GM19463 (cell line): ENCODE measurements at regions not wholly inside any gene's neighbourhood (a gene's known extent, or its start where the extent isn't known, plus 50 kb on each side); places are given as distances from the start of the nearest gene placed in this dataset.

Source experiments
- ATAC-seq: cut with Tn5 transposase; IDR thresholded peaks from one replicate; pipeline ENCODE4 v1.9.1; 2021; ENCODE audit warnings: mild to moderate bottlenecking, moderate library complexity; ENCODE audit not compliant: unreplicated experiment

DNA sequence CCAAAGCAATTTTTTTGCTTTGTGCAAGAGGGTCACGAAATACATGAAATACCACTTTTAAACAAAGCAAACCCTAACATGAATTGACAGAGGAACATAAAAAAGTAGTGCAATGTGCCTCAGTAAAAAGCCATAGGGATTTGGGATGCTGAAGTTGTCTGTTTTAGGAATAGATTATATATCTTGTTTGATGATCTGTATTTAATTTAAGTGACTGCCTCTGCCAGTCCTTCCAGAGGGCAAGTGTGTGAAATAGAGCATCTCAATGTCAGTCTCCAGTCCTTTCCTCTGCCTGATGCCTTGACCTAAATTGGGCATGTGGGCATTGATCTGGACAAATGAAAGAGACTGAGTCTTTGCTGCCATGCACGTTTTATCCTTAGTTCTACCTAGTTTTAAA is 222.8 kb downstream of the PTPRC start:
- ATAC-seq: no peak

DNA sequence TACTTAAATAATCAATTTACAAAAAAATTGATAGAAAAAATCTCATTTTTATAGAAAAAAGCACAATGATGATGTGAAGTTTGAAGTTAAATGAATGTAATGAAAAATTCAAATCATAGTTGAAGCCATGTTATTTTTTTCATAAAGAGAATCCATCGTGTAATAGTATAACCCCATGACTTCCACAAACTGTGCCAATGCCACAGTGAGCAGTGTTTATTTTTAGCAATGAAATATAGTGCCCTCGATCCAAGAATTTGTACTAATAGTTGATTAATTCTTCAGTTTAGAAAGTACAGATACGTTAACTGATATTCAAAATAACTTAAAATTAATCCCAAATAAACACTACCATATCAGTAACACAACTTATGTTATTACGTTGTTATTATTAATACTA is 225.9 kb downstream of the PTPRC start:
- ATAC-seq: no peak

DNA sequence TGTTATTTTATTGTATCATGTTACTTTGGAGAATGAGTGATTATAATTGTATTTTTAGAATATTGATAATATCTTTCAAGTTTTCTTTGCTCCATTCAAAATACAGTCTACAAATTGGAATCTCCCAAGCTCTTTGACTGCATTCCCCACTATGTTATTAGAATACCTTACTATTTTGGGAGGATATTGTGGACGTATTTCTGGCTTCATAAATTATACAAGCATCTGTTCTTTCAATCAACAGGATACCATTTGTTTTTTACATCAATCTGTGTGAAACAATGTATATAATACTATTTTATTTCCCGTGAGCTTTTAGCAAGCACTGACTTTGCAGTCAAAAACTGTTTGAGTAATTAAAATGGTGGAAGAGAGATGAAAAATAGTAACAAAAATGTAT is 226.5 kb downstream of the PTPRC start:
- no peak for ATAC-seq

DNA sequence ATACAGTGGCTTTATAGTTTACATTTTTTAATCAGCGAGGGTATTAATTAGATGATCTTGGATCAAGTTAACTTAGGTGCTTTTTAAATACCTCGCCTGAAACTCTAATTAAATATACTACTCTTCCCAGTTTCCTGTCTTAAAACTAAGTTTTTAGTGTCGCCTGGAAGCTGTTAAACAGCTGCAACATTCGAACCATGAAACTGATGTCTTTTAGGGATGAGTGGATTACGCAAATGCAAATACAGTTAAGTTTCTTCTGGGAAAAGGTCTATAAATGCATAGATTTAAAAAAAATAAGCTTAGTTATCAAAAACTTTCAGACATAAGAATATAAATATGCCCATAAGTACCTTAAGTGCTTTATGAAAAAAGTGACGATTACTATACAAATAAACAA is 228.3 kb downstream of the PTPRC start:
- no peak for ATAC-seq

DNA sequence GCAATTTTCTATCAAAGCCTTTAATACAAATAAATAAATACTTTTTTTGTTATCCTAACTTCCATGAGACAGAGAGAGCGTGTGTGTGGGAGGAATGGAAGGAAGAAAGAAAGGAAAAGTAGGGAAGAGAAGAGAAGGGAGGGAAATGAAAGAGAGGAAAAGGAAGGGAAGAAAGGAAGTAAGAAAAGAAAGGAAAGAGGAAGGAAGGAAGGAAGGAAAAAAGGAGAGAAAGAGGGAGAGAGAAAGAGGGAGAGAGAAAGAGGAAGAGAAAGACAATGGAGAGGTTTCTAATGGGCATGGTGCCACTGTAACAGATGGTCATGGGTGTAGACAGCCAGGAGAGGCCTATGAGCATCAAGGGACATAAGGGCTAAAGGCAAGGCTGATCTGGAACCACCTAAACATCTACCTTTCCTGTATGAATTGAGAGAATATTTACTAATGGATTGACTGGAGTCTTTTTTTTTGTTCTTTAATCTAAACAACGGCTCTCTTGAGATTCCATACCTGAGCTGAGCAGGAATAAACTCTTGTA is 234.9 kb downstream of the PTPRC start:
- no peak for ATAC-seq

- no peak for ATAC-seq
Observed at GRCh38 chr1:198876371-198876871, 237.6 kb downstream of the PTPRC start.

- ATAC-seq: no peak
Observed at GRCh38 chr1:198878566-198878965, 239.7 kb downstream of the PTPRC start.

GRCh38 chr1:198879711-198880306 is 241.0 kb downstream of the PTPRC start:
- ATAC-seq: no peak

- no peak for ATAC-seq
Observed at GRCh38 chr1:198880397-198880796, 241.6 kb downstream of the PTPRC start.

GRCh38 chr1:198880818-198881597 is 242.2 kb downstream of the PTPRC start:
- no peak for ATAC-seq

GRCh38 chr1:198883184-198883583 is 244.3 kb downstream of the PTPRC start:
- no peak for ATAC-seq

DNA sequence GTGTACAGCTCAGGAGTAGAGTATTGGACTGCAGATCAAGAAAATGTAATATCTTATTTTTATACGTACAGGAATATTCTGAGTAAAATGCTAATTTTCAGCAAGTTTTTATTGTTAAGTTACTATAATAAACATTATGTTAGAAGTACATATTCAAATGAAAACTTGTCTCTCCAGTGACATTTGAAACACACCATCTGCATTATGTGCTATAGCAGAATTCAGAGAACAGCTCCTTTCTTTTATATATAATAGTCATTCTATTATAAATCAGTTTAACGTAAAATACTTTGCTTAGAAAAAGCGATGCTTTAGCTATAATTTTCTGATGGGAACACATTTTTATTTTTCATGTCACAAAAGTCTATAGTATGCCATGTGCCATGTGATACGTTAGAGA is 249.0 kb downstream of the PTPRC start:
- ATAC-seq: no peak

DNA sequence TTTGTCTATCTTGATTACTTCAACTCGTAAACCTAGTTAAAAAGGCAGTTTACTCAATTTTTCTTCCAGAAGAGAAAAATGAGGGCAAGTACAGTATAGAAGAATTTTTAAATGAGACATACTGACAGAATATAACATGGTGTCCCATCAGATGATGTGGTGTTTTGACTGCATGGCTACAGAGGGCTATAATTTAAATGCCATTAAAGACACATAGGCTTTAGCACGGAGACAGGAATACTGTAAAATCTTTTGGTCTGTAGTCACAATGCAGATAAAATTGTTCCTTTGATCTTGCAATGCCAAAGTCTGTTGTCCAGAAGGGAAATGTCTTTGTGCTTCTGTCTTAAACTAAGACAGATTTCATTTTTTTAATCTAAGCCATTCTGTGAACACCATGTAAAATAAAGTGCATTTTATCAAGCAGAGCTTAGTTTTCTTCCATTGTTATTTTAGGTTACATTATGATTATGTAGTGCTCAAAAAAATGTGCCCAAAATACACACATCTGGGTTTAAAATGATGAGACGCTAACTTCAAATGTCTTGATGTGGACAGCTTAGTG is 249.6 kb downstream of the PTPRC start:
- ATAC-seq: no peak

GRCh38 chr1:198889101-198889500 is 250.3 kb downstream of the PTPRC start:
- no peak for ATAC-seq

GRCh38 chr1:198889749-198890148 is 250.9 kb downstream of the PTPRC start:
- ATAC-seq: no peak

DNA sequence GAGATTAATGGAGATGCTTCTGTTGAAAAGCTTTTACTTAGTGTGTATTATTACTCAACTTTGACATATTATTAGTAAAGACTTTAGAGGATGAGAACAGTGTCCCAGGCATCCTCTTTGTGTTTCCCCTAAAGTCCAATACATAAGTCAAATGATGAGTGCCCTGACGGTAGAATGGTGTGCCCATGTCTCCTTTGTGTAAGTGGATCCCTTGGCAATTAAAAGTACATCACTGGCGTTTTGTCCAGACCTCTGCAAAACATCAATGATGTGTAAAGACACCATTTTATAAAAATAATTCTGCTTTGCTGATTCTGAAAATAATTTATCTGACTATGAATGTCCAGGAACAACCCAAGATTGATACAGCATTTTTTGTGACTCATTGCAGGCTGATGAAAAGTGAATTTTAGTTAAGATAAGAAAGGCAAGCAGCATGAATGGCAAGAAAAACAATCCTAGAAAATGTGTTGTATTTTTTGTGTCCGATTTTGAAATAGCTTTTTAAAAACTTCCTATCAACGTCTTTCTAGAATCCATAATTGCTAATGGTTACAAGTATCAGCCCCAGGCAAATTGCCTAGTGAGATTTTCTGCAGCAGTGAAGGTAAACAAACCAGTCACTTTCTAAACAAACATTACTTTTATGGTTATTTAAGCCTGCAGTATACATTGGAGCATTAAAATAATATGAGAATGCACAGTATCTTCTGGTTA is 251.5 kb downstream of the PTPRC start:
- ATAC-seq: no peak

DNA sequence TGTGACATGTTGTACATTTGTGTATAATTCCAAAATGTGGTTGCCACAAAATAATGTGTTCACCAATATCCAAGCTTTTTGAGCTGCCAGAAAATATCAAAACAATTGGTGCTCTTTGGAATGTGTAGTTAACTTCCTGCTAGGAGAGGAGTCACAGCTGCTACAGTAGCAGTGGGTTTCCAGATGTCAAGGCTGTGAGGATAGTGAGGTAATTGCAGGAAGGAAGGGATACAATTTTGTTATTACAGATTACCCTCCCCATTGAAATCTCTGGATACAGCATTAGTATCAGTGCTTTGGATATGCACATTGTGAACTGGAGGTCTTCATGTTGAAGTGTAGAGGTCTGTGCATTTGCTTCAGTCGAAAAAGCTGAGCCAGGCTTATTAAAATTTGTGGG is 253.2 kb downstream of the PTPRC start:
- ATAC-seq: no peak

DNA sequence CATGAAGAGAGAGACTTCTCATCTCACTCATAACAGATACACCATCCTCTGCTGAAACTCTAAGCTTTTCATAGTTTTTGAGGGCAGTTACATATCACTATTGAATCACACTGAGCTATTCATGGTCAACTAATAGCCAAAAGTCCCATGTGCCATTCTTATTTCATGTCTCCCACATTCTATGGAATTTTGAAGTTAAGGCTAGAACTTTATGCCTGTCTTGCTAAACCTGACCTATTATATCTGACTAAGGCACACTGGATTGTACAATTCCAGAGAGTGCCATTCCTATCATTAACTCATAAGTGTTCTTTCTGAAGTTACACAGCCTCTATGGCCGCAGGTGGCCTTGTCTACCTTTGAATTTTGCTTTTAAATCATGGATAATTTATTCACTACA is 254.3 kb downstream of the PTPRC start:
- ATAC-seq: no peak

DNA sequence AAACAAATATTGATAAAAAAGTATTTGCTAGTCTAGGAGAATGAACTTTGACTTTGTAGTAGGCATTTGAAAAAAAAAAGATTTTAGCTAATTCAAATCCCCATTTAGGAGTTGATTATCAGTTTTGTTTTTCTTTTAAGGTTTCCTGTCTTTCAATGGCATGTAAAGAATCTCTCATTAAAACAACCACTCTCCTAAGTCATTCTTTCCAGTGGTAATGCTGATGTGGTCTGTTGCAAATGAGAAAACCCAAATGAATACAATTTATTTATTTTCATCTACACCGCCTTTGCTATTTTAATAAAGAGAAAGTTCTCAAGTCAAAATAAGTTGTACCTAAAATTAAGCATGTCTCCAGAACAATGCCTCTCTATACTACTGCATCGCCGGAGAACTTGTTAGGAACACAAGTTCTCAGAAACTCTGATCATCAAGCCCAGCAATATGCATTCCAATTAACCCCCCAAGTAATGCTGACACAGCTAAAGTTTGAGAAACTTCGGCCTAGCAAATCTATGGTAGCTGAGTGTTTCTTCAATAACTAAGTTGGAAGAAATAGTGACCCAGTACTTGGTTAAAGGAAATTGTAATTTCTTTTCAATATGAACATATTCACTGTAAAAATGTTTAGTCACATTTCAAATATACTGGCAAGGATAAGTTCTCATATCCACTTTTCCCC is 255.1 kb downstream of the PTPRC start:
- ATAC-seq: no peak

DNA sequence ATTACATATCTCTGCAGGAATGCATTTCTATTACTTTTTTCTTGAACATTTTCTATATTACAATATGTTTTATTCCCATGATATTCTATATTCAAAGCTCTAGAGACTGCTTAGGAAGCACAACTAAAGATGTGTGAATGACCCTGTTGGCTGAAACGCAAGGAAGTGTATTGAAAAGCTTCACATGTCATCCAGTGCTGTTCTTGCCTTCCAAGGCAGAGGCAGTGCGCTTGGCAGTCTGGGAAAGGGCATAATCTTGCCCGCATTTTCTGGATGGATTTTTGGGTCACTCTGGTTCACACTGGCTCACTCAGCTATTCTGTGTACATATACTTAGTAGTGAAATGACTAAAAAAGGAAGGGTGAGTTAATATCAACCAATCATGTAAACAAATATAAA is 262.4 kb downstream of the PTPRC start:
- no peak for ATAC-seq

GRCh38 chr1:198902655-198903054 is 263.8 kb downstream of the PTPRC start:
- no peak for ATAC-seq
